Gastroesophageal sphincter (tissue), 4 donors: ENCODE measurements at regions not wholly inside any gene's neighbourhood (a gene's known extent, or its start where the extent isn't known, plus 50 kb on each side); places are given as distances from the start of the nearest gene placed in this dataset.
"Not testable (repeated sequence)": the region's sequence is repeated elsewhere in the genome, so short reads cannot be mapped to it uniquely, and the experiment has no call there.

Source experiments
- ATAC-seq: fragments of 150-250 bp; one replicate; pipeline ENCODE4 v1.9.1; 2016; ENCODE audit warnings: mild to moderate bottlenecking, moderate library complexity
- H3K27ac ChIP-seq, 4 donors: fragments of 200-600 bp; sonication (generic) in 3 of 4; 1 replicate in 3 of 4; 2 replicates in 1 of 4; pipeline ENCODE4 v1.5.1; 2016 to 2019
- H3K27me3 ChIP-seq: fragments of 200-600 bp; sonication (generic); one replicate; pipeline ENCODE4 v1.5.1; 2019
- H3K36me3 ChIP-seq, 2 donors: fragments of 200-600 bp; sonication (generic); one replicate each; pipeline ENCODE4 v1.5.1; 2019; ENCODE audit warnings: control low read depth in 1 of 2
- H3K4me1 ChIP-seq, 3 donors: fragments of 200-600 bp; sonication (generic); 1 replicate in 2 of 3; 2 replicates in 1 of 3; pipeline ENCODE4 v1.5.1; 2016 to 2019; ENCODE audit warnings: control low read depth in 2 of 3
- H3K4me3 ChIP-seq, 2 donors: fragments of 200-600 bp; sonication (generic); one replicate each; pipeline ENCODE4 v1.5.1; 2019; ENCODE audit warnings: mild to moderate bottlenecking in 1 of 2, moderate library complexity in 1 of 2
- H3K9me3 ChIP-seq, 3 donors: fragments of 200-600 bp; sonication (generic); one replicate each; pipeline ENCODE4 v1.5.1; 2017 to 2019; ENCODE audit warnings: control low read depth in 2 of 3
- CTCF ChIP-seq, 4 experiments: fragments of 200-600 bp in 2 of 4; fragments of 450-650 bp in 2 of 4; sonication (generic) in 1 of 4; IDR thresholded peaks; one replicate each; pipeline ENCODE4 v1.5.1; 2017 to 2019; ENCODE audit warnings: antibody characterized with exemption in 4 of 4, mild to moderate bottlenecking in 2 of 4, moderate library complexity in 2 of 4
- EP300 ChIP-seq: sonication (generic); formaldehyde crosslinking; IDR thresholded peaks from one replicate; pipeline ENCODE4 v1.6.1; 2017; ENCODE audit warnings: antibody characterized with exemption, mild to moderate bottlenecking
- POLR2A ChIP-seq, 2 donors: fragments of 450-650 bp; IDR thresholded peaks; one replicate each; pipeline ENCODE4 v1.6.1; 2017; ENCODE audit warnings: antibody characterized with exemption in 2 of 2, mild to moderate bottlenecking in 2 of 2, moderate library complexity in 1 of 2
- POLR2AphosphoS5 ChIP-seq: sonication (generic); formaldehyde crosslinking; IDR thresholded peaks from one replicate; pipeline ENCODE4 v1.6.1; 2017; ENCODE audit warnings: antibody characterized with exemption
- WGBS, 2 donors: methylation state at CpG; one replicate each; pipeline ENCODE4 v1.1.5; 2018; ENCODE audit warnings: low coverage in 1 of 2; 5-methylcytosine and 5-hydroxymethylcytosine counted together

GRCh38 chr9:13033959-13034693 lies 245.4 kb downstream of the MPDZ start:
- H3K27me3 ChIP-seq = no peaks in the 10 kb centered on the region
- no peaks in the 10 kb centered on the region for H3K36me3 ChIP-seq
- peak overlapping the region in 1 of 2 donors; percentile 30 for H3K4me3 ChIP-seq
- H3K4me1 ChIP-seq = peaks cover 0 to 11% (median 0%) of the 10 kb centered on the region in 3 donors
- 11% methylated on average over 13 to 19 of the region's 19 CpGs for WGBS, 2 donors
- ATAC-seq = peak; percentile 76
- no peaks in the 10 kb centered on the region for H3K9me3 ChIP-seq
- H3K27ac ChIP-seq = peak overlapping the region in 2 of 4 donors; percentile 37 to 64
- no peak for TF ChIP-seq EP300
- TF ChIP-seq CTCF (IDR thresholded peaks at IDR 0.05) = peak; percentile 47 to 85 (median 75)
- TF ChIP-seq POLR2A (IDR thresholded peaks at IDR 0.05) = no peak

GRCh38 chr9:13034694-13035002 lies 244.8 kb downstream of the MPDZ start:
- peak overlapping the region in 1 of 4 donors; percentile 64 for H3K27ac ChIP-seq
- TF ChIP-seq CTCF (IDR thresholded peaks at IDR 0.05) (no peak), POLR2AphosphoS5 (no peak), EP300 (no peak), POLR2A (IDR thresholded peaks at IDR 0.05) (no peak)
- 29 to 39% methylated on average over 3 of the region's 3 CpGs for WGBS, 2 donors
- peak overlapping the region in 1 of 2 donors; percentile 30 for H3K4me3 ChIP-seq
- H3K27me3 ChIP-seq = no peaks in the 10 kb centered on the region
- no peaks in the 10 kb centered on the region for H3K36me3 ChIP-seq
- ATAC-seq = no peak
- peaks cover 0 to 11% (median 0%) of the 10 kb centered on the region in 3 donors for H3K4me1 ChIP-seq
- H3K9me3 ChIP-seq = no peaks in the 10 kb centered on the region

- Histone ChIP-seq H3K4me3 (no peak overlapping the region), H3K9me3 (no peaks in the 10 kb centered on the region), H3K27me3 (no peaks in the 10 kb centered on the region), H3K27ac (no peak overlapping the region), H3K36me3 (no peaks in the 10 kb centered on the region), H3K4me1 (peaks cover 0 to 11% (median 0%) of the 10 kb centered on the region in 3 donors)
- TF ChIP-seq EP300 (no peak), POLR2A (IDR thresholded peaks at IDR 0.05) (no peak), CTCF (IDR thresholded peaks at IDR 0.05) (no peak), POLR2AphosphoS5 (no peak)
- ATAC-seq = no peak
These were observed 243.7 kb downstream of the MPDZ start for GRCh38 chr9:13035822-13036221.

GRCh38 chr9:13037808-13038207 lies 241.7 kb downstream of the MPDZ start:
- H3K36me3 ChIP-seq, ATAC-seq, H3K27ac ChIP-seq, H3K9me3 ChIP-seq, H3K27me3 ChIP-seq, H3K4me3 ChIP-seq: not testable (repeated sequence)
- H3K4me1 ChIP-seq = peaks cover 0 to 11% (median 0%) of the 10 kb centered on the region in 3 donors
- 25 to 88% methylated on average over 1 to 10 of the region's 27 CpGs for WGBS, 2 donors

- no peak overlapping the region for H3K27ac ChIP-seq
- H3K27me3 ChIP-seq = no peaks in the 10 kb centered on the region
- H3K4me3 ChIP-seq = no peak overlapping the region
- WGBS, 2 donors = 93 to 97% methylated on average over 3 to 5 of the region's 5 CpGs
- H3K36me3 ChIP-seq = no peaks in the 10 kb centered on the region
- H3K9me3 ChIP-seq = no peaks in the 10 kb centered on the region
- TF ChIP-seq EP300 (no peak), CTCF (IDR thresholded peaks at IDR 0.05) (no peak), POLR2A (IDR thresholded peaks at IDR 0.05) (no peak), POLR2AphosphoS5 (no peak)
- ATAC-seq = no peak
- no peaks in the 10 kb centered on the region for H3K4me1 ChIP-seq
These were observed 231.5 kb downstream of the MPDZ start for GRCh38 chr9:13047827-13048587.
